ENCODE measurements at regions not wholly inside any gene's neighbourhood (a gene's known extent, or its start where the extent isn't known, plus 50 kb on each side); places are given as distances from the start of the nearest gene placed in this dataset.
"Not testable (repeated sequence)": the region's sequence is repeated elsewhere in the genome, so short reads cannot be mapped to it uniquely, and the experiment has no call there.

GRCh38 chr12:29929295-29929694 is 145.6 kb upstream of the TMTC1 start:
- no peak for DNase-seq

- no peak for DNase-seq
Measured at GRCh38 chr12:29921307-29921706, 137.6 kb upstream of the TMTC1 start.

- DNase-seq: no peak
Measured at GRCh38 chr12:29908157-29908556, 124.4 kb upstream of the TMTC1 start.

GRCh38 chr12:29907461-29907860 is 123.7 kb upstream of the TMTC1 start:
- no peak for DNase-seq

GRCh38 chr12:29902043-29902442 is 118.3 kb upstream of the TMTC1 start:
- no peak for DNase-seq

GRCh38 chr12:29901585-29901984 is 117.8 kb upstream of the TMTC1 start:
- DNase-seq: no peak

- no peak for DNase-seq
Measured at GRCh38 chr12:29899212-29899931, 115.6 kb upstream of the TMTC1 start.

GRCh38 chr12:29895966-29896365 is 112.2 kb upstream of the TMTC1 start:
- no peak for DNase-seq

- no peak for DNase-seq
Measured at GRCh38 chr12:29893002-29893401, 109.3 kb upstream of the TMTC1 start.

GRCh38 chr12:29891792-29892191 is 108.0 kb upstream of the TMTC1 start:
- DNase-seq: no peak

- peak; percentile 74 for DNase-seq
Measured at GRCh38 chr12:29889737-29890136, 106.0 kb upstream of the TMTC1 start.

GRCh38 chr12:29888777-29889176 is 105.0 kb upstream of the TMTC1 start:
- DNase-seq: no peak

- DNase-seq: not testable (repeated sequence)
Measured at GRCh38 chr12:29884957-29885356, 101.2 kb upstream of the TMTC1 start.

- DNase-seq: no peak
Measured at GRCh38 chr12:29883941-29884554, 100.3 kb upstream of the TMTC1 start.

GRCh38 chr12:29883525-29883924 is 99.8 kb upstream of the TMTC1 start:
- DNase-seq: no peak

GRCh38 chr12:29882846-29883245 is 99.1 kb upstream of the TMTC1 start:
- no peak for DNase-seq

- DNase-seq: no peak
Measured at GRCh38 chr12:29880987-29881386, 97.2 kb upstream of the TMTC1 start.

- no peak for DNase-seq
Measured at GRCh38 chr12:29879606-29880308, 96.0 kb upstream of the TMTC1 start.

GRCh38 chr12:29869946-29870345 is 86.2 kb upstream of the TMTC1 start:
- no peak for DNase-seq

GRCh38 chr12:29867823-29868222 is 84.1 kb upstream of the TMTC1 start:
- no peak for DNase-seq

GRCh38 chr12:29863665-29864064 is 79.9 kb upstream of the TMTC1 start:
- no peak for DNase-seq

GRCh38 chr12:29858270-29858786 is 74.6 kb upstream of the TMTC1 start:
- peak; percentile 49 for DNase-seq

- no peak for DNase-seq
Measured at GRCh38 chr12:29847246-29847645, 63.5 kb upstream of the TMTC1 start.

GRCh38 chr12:29844667-29845066 is 60.9 kb upstream of the TMTC1 start:
- DNase-seq: no peak

Data from NCI-H1694 (cell line).